ENCODE measurements at regions not wholly inside any gene's neighbourhood (a gene's known extent, or its start where the extent isn't known, plus 50 kb on each side); places are given as distances from the start of the nearest gene placed in this dataset.

GRCh38 chr16:7861891-7862582, 529.4 kb downstream of the RBFOX1 start:
- CTCF ChIA-PET (ENCODE audit: partially characterized antibody): interaction anchor here (1.0 kb wide), 1 partner anchor 53 kb away, joined by 3 read pairs; no protein-coding TSS in a partner anchor
- Histone ChIP-seq H3K23me2 (ENCODE audit: low read depth, low read length) (no peaks in the 10 kb centered on the region), H3K4me2 (ENCODE audit: insufficient read depth in 1 of 2, low read depth in 2 of 2, low read length in 2 of 2) (no peak overlapping the region; a peak in 2 of 4 replicates), H3K23ac (ENCODE audit: insufficient read length) (no peak overlapping the region), H3K56ac (replicated peaks; ENCODE audit: insufficient read length, low read depth, low read length) (no peak overlapping the region), H4K5ac (ENCODE audit: insufficient read length, low read depth, low read length) (no peak overlapping the region), H3K27me3 (replicated peaks in 1 of 4; ENCODE audit: control insufficient read depth in 3 of 4, extremely low read depth in 1 of 4, insufficient read depth in 3 of 4, low read length in 3 of 4) (no peaks in the 10 kb centered on the region), H3K4ac (replicated peaks; ENCODE audit: insufficient read length, low read depth, low read length) (no peak overlapping the region), H3K36me3 (ENCODE audit: control insufficient read depth in 2 of 4, insufficient read depth in 4 of 4, low read length in 3 of 4) (no peaks in the 10 kb centered on the region), H2BK12ac (ENCODE audit: low read depth, low read length) (peak overlapping the region; percentile 12; the same call in 1 of the 2 replicates), H3K4me3 (ENCODE audit: extremely low read depth in 1 of 4, insufficient read depth in 2 of 4, low read depth in 3 of 4, low read length in 4 of 4) (no peak overlapping the region), H4K91ac (replicated peaks; ENCODE audit: insufficient read length, low read length) (no peak overlapping the region), H3K27ac (ENCODE audit: low read depth, low read length) (no peak overlapping the region), H2AFZ (ENCODE audit: low read length) (0 out of 2 replicates have a peak overlapping the region, but pooled peaks have one; percentile 13), H3K4me1 (replicated peaks in 1 of 4; ENCODE audit: control insufficient read depth in 3 of 4, insufficient read depth in 4 of 4, low read length in 3 of 4) (peaks cover 2 to 9% (median 4%) of the 10 kb centered on the region in 4 experiments; a peak in 6 of 7 replicates), H3K9me3 (ENCODE audit: insufficient read depth in 2 of 2, low read depth in 1 of 2, low read length in 1 of 2) (no peaks in the 10 kb centered on the region), H2BK20ac (ENCODE audit: low read length) (no peak overlapping the region), H2AK5ac (ENCODE audit: low read depth, low read length) (no peak overlapping the region), H3K9ac (replicated peaks in 1 of 4; ENCODE audit: extremely low read depth in 1 of 4, low read depth in 3 of 4, low read length in 3 of 4) (no peak overlapping the region), H2BK5ac (ENCODE audit: low read depth, low read length) (no peak overlapping the region; the same call in 1 of the 2 replicates), H2BK15ac (ENCODE audit: low read length) (0 out of 2 replicates have a peak overlapping the region, but pooled peaks have one; percentile 37), H4K8ac (ENCODE audit: extremely low read depth, insufficient read depth, low read length) (no peak overlapping the region), H3K79me1 (ENCODE audit: low read depth, low read length) (no peaks in the 10 kb centered on the region), H3K14ac (ENCODE audit: insufficient read length) (no peak overlapping the region), H3K18ac (ENCODE audit: extremely low read depth, low read length) (no peak overlapping the region), H2BK120ac (replicated peaks; ENCODE audit: low read depth, low read length) (no peak overlapping the region), H3K79me2 (ENCODE audit: control insufficient read depth in 1 of 2, insufficient read depth in 2 of 2, low read length in 2 of 2) (no peaks in the 10 kb centered on the region), H4K20me1 (replicated peaks in 1 of 2; ENCODE audit: control insufficient read depth in 1 of 2, insufficient read depth in 2 of 2, low read length in 2 of 2) (no peaks in the 10 kb centered on the region)
- no peak for TF ChIP-seq MAX (IDR thresholded peaks at IDR 0.05)
- no peak for TF ChIP-seq HDAC6 (IDR thresholded peaks at IDR 0.05; ENCODE audit: low read depth, low read length)
- no peak for TF ChIP-seq ZNF274 (IDR thresholded peaks at IDR 0.05; ENCODE audit: borderline replicate concordance, extremely low read depth, low read length)
- no peak for DNase-seq (ENCODE audit: low read depth in 1 of 2, low spot score in 2 of 2)
- POLR2A ChIA-PET (ENCODE audit: partially characterized antibody): interaction anchor here (0.6 kb wide), 1 partner anchor 606 kb away, joined by 3 read pairs; no protein-coding TSS in a partner anchor
- WGBS, 2 experiments (ENCODE audit: extremely low coverage in 1 of 2, insufficient coverage in 1 of 2, insufficient read length in 1 of 2, insufficient replicate concordance in 2 of 2, low coverage in 1 of 2, low lambda C conversion rate in 2 of 2, missing lambda C conversion rate in 1 of 2): 88% methylated on average over 3 of the region's 3 CpGs; no CpG with 5 or more reads in 1 of the 2 experiments
- no peak for FAIRE-seq
